Thyroid gland (tissue), 4 donors: ENCODE measurements at regions not wholly inside any gene's neighbourhood (a gene's known extent, or its start where the extent isn't known, plus 50 kb on each side); places are given as distances from the start of the nearest gene placed in this dataset.

Source experiments
- POLR2A ChIP-seq, 2 donors: fragments of 450-650 bp; IDR thresholded peaks; one replicate each; pipeline ENCODE4 v1.6.1; 2017; ENCODE audit warnings: antibody characterized with exemption in 2 of 2, mild to moderate bottlenecking in 2 of 2, moderate library complexity in 1 of 2
- TF ChIP-seq, protein P1 (sequence below), 6 experiments: fragments of 200-600 bp in 3 of 6; fragments of 450-650 bp in 3 of 6; sonication (generic) in 3 of 6; IDR thresholded peaks; one replicate each; pipeline ENCODE4 v1.5.1; 2016 to 2019; ENCODE audit warnings: antibody characterized with exemption in 6 of 6, mild to moderate bottlenecking in 2 of 6, inconsistent platforms in 1 of 6, moderate library complexity in 1 of 6

GRCh38 chr1:91076834-91077233, 55.0 kb upstream of the ZNF644 start:
- TF ChIP-seq, protein P1, sequence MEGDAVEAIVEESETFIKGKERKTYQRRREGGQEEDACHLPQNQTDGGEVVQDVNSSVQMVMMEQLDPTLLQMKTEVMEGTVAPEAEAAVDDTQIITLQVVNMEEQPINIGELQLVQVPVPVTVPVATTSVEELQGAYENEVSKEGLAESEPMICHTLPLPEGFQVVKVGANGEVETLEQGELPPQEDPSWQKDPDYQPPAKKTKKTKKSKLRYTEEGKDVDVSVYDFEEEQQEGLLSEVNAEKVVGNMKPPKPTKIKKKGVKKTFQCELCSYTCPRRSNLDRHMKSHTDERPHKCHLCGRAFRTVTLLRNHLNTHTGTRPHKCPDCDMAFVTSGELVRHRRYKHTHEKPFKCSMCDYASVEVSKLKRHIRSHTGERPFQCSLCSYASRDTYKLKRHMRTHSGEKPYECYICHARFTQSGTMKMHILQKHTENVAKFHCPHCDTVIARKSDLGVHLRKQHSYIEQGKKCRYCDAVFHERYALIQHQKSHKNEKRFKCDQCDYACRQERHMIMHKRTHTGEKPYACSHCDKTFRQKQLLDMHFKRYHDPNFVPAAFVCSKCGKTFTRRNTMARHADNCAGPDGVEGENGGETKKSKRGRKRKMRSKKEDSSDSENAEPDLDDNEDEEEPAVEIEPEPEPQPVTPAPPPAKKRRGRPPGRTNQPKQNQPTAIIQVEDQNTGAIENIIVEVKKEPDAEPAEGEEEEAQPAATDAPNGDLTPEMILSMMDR (IDR thresholded peaks at IDR 0.05), result no peak
- no peak for TF ChIP-seq POLR2A (IDR thresholded peaks at IDR 0.05)
